WTC11 (cell line): ENCODE measurements at regions not wholly inside any gene's neighbourhood (a gene's known extent, or its start where the extent isn't known, plus 50 kb on each side); places are given as distances from the start of the nearest gene placed in this dataset.

Source experiments
- SP1 ChIP-seq: sonication (generic); formaldehyde crosslinking; conservative IDR thresholded peaks from 2 replicates; pipeline ENCODE4 v1.8.1; 2022; ENCODE audit warnings: missing genetic modification reagents
- TF ChIP-seq, protein P1 (sequence below): sonication (generic); formaldehyde crosslinking; IDR thresholded peaks from 2 replicates; pipeline ENCODE4 v1.8.0; 2022; ENCODE audit warnings: mild to moderate bottlenecking, missing genetic modification reagents
- TF ChIP-seq, protein P2 (sequence below): sonication (generic); formaldehyde crosslinking; IDR thresholded peaks from 2 replicates; pipeline ENCODE4 v1.8.1; 2022; ENCODE audit warnings: missing genetic modification reagents, borderline replicate concordance
- TF ChIP-seq, protein P3 (sequence below): fragments of 200-600 bp; IDR thresholded peaks from 2 replicates; pipeline ENCODE4 v1.8.0; 2022; ENCODE audit warnings: antibody characterized with exemption

DNA sequence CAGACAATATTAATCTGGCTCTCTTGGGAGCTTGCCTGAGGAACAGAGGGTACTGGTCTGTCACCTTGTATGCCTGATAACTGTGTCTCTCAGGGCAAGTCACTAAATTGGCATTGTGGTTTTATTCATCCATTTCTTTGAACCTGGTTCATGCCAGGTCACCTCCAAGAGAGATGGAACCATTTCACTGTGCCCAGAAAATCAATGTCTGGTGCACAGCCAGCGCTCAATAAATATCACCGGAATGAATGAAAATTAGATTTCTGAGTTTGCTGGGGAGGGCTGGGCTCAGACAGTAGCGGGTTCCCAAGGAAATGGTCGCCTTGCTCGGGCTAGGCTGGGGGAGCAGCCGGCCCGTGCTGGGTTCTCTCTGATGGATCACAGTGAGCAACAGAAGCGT, 64.1 kb upstream of the BAIAP2L1 start:
- no peak for TF ChIP-seq SP1 (CRISPR knock-in tag)
- TF ChIP-seq, protein P1, sequence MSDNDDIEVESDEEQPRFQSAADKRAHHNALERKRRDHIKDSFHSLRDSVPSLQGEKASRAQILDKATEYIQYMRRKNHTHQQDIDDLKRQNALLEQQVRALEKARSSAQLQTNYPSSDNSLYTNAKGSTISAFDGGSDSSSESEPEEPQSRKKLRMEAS, result no peak
- TF ChIP-seq, protein P2, sequence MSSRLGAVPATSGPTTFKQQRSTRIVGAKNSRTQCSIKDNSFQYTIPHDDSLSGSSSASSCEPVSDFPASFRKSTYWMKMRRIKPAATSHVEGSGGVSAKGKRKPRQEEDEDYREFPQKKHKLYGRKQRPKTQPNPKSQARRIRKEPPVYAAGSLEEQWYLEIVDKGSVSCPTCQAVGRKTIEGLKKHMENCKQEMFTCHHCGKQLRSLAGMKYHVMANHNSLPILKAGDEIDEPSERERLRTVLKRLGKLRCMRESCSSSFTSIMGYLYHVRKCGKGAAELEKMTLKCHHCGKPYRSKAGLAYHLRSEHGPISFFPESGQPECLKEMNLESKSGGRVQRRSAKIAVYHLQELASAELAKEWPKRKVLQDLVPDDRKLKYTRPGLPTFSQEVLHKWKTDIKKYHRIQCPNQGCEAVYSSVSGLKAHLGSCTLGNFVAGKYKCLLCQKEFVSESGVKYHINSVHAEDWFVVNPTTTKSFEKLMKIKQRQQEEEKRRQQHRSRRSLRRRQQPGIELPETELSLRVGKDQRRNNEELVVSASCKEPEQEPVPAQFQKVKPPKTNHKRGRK (CRISPR knock-in tag), result no peak
- TF ChIP-seq, protein P3, sequence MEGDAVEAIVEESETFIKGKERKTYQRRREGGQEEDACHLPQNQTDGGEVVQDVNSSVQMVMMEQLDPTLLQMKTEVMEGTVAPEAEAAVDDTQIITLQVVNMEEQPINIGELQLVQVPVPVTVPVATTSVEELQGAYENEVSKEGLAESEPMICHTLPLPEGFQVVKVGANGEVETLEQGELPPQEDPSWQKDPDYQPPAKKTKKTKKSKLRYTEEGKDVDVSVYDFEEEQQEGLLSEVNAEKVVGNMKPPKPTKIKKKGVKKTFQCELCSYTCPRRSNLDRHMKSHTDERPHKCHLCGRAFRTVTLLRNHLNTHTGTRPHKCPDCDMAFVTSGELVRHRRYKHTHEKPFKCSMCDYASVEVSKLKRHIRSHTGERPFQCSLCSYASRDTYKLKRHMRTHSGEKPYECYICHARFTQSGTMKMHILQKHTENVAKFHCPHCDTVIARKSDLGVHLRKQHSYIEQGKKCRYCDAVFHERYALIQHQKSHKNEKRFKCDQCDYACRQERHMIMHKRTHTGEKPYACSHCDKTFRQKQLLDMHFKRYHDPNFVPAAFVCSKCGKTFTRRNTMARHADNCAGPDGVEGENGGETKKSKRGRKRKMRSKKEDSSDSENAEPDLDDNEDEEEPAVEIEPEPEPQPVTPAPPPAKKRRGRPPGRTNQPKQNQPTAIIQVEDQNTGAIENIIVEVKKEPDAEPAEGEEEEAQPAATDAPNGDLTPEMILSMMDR, result no peak
